ENCODE measurements at regions not wholly inside any gene's neighbourhood (a gene's known extent, or its start where the extent isn't known, plus 50 kb on each side); places are given as distances from the start of the nearest gene placed in this dataset.

- TF ChIP-seq CTCF (IDR thresholded peaks at IDR 0.05): no peak
- no peak for TF ChIP-seq POLR2A (IDR thresholded peaks at IDR 0.05)
These were observed 77.2 kb upstream of the TMTC4 start for GRCh38 chr13:100751826-100752225.
